Esophagus mucosa (tissue), 1 donor: ENCODE measurements at regions not wholly inside any gene's neighbourhood (a gene's known extent, or its start where the extent isn't known, plus 50 kb on each side); places are given as distances from the start of the nearest gene placed in this dataset.

Source experiments
- ATAC-seq: fragments of 200-7000 bp; cut with Tn5 transposase; one replicate; pipeline ENCODE4 v1.9.1; 2020
- donor health status: DM: yes; HTN: yes; CAD: no.

- no peak for ATAC-seq
Observed at GRCh38 chr10:128825626-128826025, 641.4 kb upstream of the MGMT start.

- no peak for ATAC-seq
Observed at GRCh38 chr10:128833671-128834070, 633.4 kb upstream of the MGMT start.

GRCh38 chr10:128835361-128835760 lies 631.7 kb upstream of the MGMT start:
- no peak for ATAC-seq

GRCh38 chr10:128837478-128837877 lies 629.6 kb upstream of the MGMT start:
- ATAC-seq, result no peak

- no peak for ATAC-seq
Observed at GRCh38 chr10:128839134-128839533, 627.9 kb upstream of the MGMT start.

- ATAC-seq, result no peak
Observed at GRCh38 chr10:128839701-128840100, 627.3 kb upstream of the MGMT start.

GRCh38 chr10:128843972-128844371 lies 623.1 kb upstream of the MGMT start:
- no peak for ATAC-seq

- ATAC-seq, result no peak
Observed at GRCh38 chr10:128846927-128847326, 620.1 kb upstream of the MGMT start.

GRCh38 chr10:128848810-128849209 lies 618.2 kb upstream of the MGMT start:
- no peak for ATAC-seq

- no peak for ATAC-seq
Observed at GRCh38 chr10:128850647-128851046, 616.4 kb upstream of the MGMT start.

GRCh38 chr10:128851281-128851680 lies 615.8 kb upstream of the MGMT start:
- no peak for ATAC-seq

- ATAC-seq, result no peak
Observed at GRCh38 chr10:128851726-128852125, 615.3 kb upstream of the MGMT start.

- no peak for ATAC-seq
Observed at GRCh38 chr10:128852449-128852848, 614.6 kb upstream of the MGMT start.

- no peak for ATAC-seq
Observed at GRCh38 chr10:128852902-128853301, 614.1 kb upstream of the MGMT start.

GRCh38 chr10:128853537-128853936 lies 613.5 kb upstream of the MGMT start:
- no peak for ATAC-seq

GRCh38 chr10:128854204-128854603 lies 612.8 kb upstream of the MGMT start:
- ATAC-seq, result no peak

- no peak for ATAC-seq
Observed at GRCh38 chr10:128854963-128855362, 612.1 kb upstream of the MGMT start.

- no peak for ATAC-seq
Observed at GRCh38 chr10:128855618-128856428, 611.2 kb upstream of the MGMT start.

- ATAC-seq, result no peak
Observed at GRCh38 chr10:128859738-128860386, 607.2 kb upstream of the MGMT start.

GRCh38 chr10:128860574-128860973 lies 606.5 kb upstream of the MGMT start:
- no peak for ATAC-seq

- ATAC-seq, result no peak
Observed at GRCh38 chr10:128861018-128861901, 605.8 kb upstream of the MGMT start.

GRCh38 chr10:128863411-128863810 lies 603.6 kb upstream of the MGMT start:
- ATAC-seq, result no peak

- ATAC-seq, result no peak
Observed at GRCh38 chr10:128863823-128864405, 603.1 kb upstream of the MGMT start.
